H7 (cell line): ENCODE measurements at regions not wholly inside any gene's neighbourhood (a gene's known extent, or its start where the extent isn't known, plus 50 kb on each side); places are given as distances from the start of the nearest gene placed in this dataset.

Source experiments
- DNase-seq: peaks from one replicate; pipeline ENCODE4 v3.0.0; 2012
- H3K27me3 ChIP-seq: 2 replicates; pipeline ENCODE4 v1.6.0; 2011; ENCODE audit warnings: mild to moderate bottlenecking, low read length; ENCODE audit not compliant: control insufficient read depth, insufficient read depth
- H3K36me3 ChIP-seq: replicated peaks from 2 replicates; pipeline ENCODE4 v1.5.1; 2011; ENCODE audit warnings: low read length; ENCODE audit not compliant: control insufficient read depth, insufficient read depth
- H3K4me3 ChIP-seq: 2 replicates; pipeline ENCODE4 v1.5.1; 2011; ENCODE audit warnings: low read depth, mild to moderate bottlenecking, control low read depth, low read length, moderate library complexity; ENCODE audit not compliant: insufficient read depth

DNA sequence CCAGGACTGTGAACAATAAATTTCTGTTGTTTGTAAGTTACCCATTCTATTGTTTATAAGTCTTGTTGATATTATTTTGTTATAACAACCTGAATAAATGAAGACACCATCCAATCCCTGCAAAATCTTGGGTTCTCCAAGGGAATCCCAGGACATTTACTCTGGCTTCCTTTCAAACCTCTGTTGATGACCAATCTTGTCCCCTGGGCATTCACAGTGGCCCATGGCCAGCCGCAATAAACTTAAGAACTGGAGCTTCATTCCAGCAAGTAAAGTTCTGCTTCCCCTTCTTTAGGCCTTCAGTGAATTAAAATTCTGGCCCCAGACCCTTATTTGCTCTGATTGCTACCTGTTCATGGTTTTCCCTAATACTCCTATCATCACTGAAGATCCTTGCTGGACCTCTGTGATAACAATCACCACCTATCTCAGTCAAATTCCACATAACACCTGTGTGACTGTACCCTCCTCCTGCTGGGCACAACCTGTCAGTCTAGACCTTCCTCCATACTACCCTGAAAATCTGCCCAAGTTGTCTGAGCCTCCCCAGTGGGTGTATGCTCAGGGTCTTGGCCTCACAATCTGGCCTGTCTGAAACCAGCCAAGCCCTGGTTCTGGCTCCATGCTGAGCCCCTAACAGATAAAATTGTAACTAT lies 153.1 kb downstream of the SEMA6D start:
- DNase-seq, result no peak
- Histone ChIP-seq H3K4me3 (no peak overlapping the region), H3K27me3 (no peaks in the 10 kb centered on the region), H3K36me3 (no peaks in the 10 kb centered on the region)

GRCh38 chr15:47870956-47871625 lies 153.8 kb downstream of the SEMA6D start:
- Histone ChIP-seq H3K36me3 (no peaks in the 10 kb centered on the region), H3K27me3 (no peaks in the 10 kb centered on the region), H3K4me3 (no peak overlapping the region)
- no peak for DNase-seq

GRCh38 chr15:47872208-47872607 lies 154.9 kb downstream of the SEMA6D start:
- Histone ChIP-seq H3K36me3 (no peaks in the 10 kb centered on the region), H3K4me3 (no peak overlapping the region), H3K27me3 (no peaks in the 10 kb centered on the region)
- DNase-seq, result no peak

DNA sequence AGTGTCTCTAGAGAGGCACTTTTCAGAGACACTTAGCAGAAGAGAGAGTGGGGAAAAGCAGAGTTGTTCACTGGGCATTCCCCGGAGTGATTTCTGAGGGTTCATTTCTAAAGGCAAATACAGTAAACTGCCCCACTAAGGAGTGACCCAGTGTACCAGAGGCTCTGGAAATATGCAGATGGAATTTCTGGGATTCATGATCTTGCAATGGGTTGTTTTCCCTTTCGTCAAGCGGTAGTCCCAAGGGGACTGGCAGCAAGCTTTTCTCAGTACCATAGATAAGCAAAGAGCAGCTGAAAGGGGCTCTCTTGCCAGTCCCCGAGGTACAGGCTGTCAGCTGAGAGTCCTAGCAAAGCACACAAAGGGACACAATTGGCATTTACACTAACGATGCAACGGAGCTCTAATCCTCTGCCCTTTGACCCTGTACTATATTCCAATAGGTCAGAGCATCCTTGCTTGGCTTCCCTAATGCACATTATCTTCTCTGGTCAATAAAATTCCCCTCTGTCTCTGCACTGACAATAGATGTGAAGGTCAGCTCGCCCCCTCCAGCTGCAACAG lies 155.6 kb downstream of the SEMA6D start:
- Histone ChIP-seq H3K27me3 (no peaks in the 10 kb centered on the region; the same call in 1 of the 2 replicates), H3K36me3 (no peaks in the 10 kb centered on the region), H3K4me3 (no peak overlapping the region)
- DNase-seq, result no peak

GRCh38 chr15:47876986-47877385 lies 159.7 kb downstream of the SEMA6D start:
- H3K27me3 ChIP-seq, result no peaks in the 10 kb centered on the region; the same call in 1 of the 2 replicates
- DNase-seq, result no peak
- no peak overlapping the region for H3K4me3 ChIP-seq

DNA sequence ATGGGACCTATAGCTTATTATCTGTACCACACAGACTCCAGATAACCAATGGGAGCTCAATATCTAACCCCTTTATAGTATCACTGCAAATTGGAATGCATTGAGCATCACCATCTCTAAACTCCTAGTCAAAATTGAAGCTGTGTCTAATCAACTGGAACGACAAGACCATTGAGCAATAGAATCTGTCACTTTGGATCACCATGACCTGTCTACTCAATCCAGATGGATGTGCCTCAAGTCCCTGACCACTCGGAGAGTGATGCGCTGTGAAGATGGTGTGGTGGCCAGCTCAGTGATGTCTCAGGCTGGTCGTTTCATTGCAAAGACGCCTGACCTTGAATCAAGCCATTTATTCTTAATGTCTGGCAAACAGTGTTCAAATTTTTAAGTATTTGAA lies 160.5 kb downstream of the SEMA6D start:
- peaks cover 2% of the 10 kb centered on the region; the same call in 1 of the 2 replicates for H3K27me3 ChIP-seq
- no peaks in the 10 kb centered on the region for H3K36me3 ChIP-seq
- H3K4me3 ChIP-seq, result no peak overlapping the region
- no peak for DNase-seq

More at GRCh38 chr15:47876986-47877385, 159.7 kb downstream of the SEMA6D start:
- no peaks in the 10 kb centered on the region for H3K36me3 ChIP-seq

- Histone ChIP-seq H3K36me3 (no peaks in the 10 kb centered on the region), H3K27me3 (peaks cover 34% of the 10 kb centered on the region), H3K4me3 (no peak overlapping the region)
- DNase-seq, result no peak
Measured at GRCh38 chr15:47885920-47886319, 168.6 kb downstream of the SEMA6D start.

GRCh38 chr15:47887241-47887800 lies 170.0 kb downstream of the SEMA6D start:
- Histone ChIP-seq H3K4me3 (no peak overlapping the region), H3K27me3 (peaks cover 33% of the 10 kb centered on the region), H3K36me3 (no peaks in the 10 kb centered on the region)
- no peak for DNase-seq

- no peaks in the 10 kb centered on the region for H3K36me3 ChIP-seq
- no peak for DNase-seq
- H3K27me3 ChIP-seq, result peaks cover 28% of the 10 kb centered on the region
- no peak overlapping the region for H3K4me3 ChIP-seq
Measured at GRCh38 chr15:47888385-47889100, 171.2 kb downstream of the SEMA6D start.

DNA sequence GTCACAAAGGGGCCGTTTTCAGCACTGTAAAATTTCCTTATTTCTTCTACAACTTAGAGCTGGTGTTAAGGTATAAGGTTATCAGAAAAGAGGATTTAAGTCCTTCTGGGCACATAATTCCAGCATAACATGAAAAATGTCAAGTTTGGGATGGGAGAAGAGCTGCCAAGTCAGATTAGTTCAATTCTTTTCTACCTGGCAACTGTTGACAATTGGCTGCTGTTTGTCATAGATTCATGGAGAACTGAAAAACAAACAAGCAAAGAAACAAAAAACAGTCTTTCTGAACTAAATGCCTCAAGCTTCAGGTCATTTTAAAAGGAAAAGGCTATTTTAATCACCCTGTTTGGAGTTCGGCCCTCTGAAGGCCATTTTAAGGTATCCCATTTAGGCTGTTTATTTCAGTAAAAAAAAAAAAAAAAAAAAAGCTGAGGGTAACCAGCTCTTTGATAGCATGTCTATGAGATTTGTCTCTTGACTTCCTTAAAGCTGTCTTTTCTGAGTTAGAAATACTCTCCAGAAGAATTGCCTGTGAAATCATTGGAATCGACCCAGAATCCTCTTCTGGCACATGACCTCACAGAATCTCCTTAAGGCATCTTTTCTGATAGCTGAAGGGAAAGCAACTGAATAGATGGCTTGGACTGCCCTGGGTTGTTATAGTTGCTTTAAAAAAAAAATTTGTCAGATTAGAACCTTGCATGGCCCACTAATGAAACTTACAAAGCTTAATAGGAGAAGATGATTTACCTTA lies 173.3 kb downstream of the SEMA6D start:
- Histone ChIP-seq H3K4me3 (no peak overlapping the region), H3K36me3 (no peaks in the 10 kb centered on the region), H3K27me3 (peaks cover 17% of the 10 kb centered on the region)
- no peak for DNase-seq

- Histone ChIP-seq H3K27me3 (no peaks in the 10 kb centered on the region), H3K4me3 (no peak overlapping the region), H3K36me3 (no peaks in the 10 kb centered on the region)
- no peak for DNase-seq
Measured at GRCh38 chr15:47897525-47897924, 180.2 kb downstream of the SEMA6D start.

DNA sequence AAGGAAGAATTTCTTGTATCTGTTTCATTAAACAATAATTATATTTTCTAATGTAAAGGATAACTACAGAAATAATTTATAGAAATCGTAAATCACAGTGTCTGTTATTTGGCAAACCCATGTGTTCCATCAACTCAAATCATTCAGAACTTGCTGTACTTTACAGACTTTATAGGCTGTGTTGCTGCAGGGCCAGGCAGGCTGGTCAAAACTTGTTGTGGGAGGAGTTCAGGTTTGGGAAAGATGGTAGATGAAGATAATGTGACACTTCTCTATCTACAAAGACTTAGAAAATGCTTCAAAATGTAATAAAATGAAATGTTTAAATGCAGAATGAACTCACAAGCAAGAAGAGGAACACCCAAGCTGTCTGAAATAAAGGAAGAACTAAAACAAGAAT lies 183.4 kb downstream of the SEMA6D start:
- H3K27me3 ChIP-seq, result no peaks in the 10 kb centered on the region
- no peaks in the 10 kb centered on the region for H3K36me3 ChIP-seq
- no peak for DNase-seq
- no peak overlapping the region for H3K4me3 ChIP-seq

- Histone ChIP-seq H3K4me3 (no peak overlapping the region), H3K27me3 (no peaks in the 10 kb centered on the region), H3K36me3 (no peaks in the 10 kb centered on the region)
- no peak for DNase-seq
Measured at GRCh38 chr15:47903368-47903767, 186.1 kb downstream of the SEMA6D start.

DNA sequence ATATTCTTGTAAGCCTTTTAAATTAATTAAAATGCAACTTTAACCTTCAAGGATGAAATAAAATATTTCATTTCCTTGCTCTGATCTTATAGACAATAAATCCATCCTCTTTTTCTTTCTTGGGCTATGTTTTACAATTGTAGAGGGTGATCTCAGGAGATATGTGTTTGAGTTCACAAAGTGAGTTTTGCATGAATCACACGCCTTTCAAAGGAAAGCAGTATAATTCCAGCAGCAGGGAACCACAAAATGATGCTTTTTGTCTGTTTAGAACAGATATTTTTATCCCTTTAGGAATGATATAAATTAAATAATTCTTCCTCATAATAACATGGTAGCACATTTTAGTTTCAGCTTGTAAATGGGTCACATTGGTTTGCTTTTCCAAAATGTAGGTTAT lies 191.2 kb downstream of the SEMA6D start:
- Histone ChIP-seq H3K4me3 (no peak overlapping the region), H3K36me3 (no peaks in the 10 kb centered on the region), H3K27me3 (no peaks in the 10 kb centered on the region)
- no peak for DNase-seq
